ENCODE measurements at regions not wholly inside any gene's neighbourhood (a gene's known extent, or its start where the extent isn't known, plus 50 kb on each side); places are given as distances from the start of the nearest gene placed in this dataset.

DNA sequence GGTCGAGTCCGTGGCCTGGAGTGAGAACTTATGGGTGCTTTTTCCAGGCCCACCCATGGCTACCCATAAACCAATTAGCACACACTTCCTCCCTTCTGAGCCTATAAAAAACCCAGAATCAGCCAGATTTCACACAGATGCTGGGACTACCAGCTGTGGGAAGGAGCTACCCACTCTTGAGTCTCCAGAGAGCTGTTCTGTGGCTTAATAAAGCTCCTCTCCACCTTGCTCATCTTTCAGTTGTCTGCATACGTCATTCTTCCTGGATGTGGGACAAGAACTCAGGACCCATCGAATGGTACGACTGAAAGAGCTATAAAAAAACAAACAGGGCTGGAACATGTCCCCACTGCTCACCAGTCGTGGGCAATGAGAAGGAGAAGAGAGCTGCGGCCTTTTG lies 555.4 kb upstream of the CCDC54 start:
- H3K36me3 ChIP-seq (ENCODE audit: control insufficient read depth in 4 of 4, insufficient read depth in 4 of 4, low read length in 4 of 4), result no peaks in the 10 kb centered on the region
- peaks cover 0 to 13% (median 0%) of the 10 kb centered on the region in 5 donors for H3K4me1 ChIP-seq (ENCODE audit: control insufficient read depth in 5 of 5, insufficient read depth in 5 of 5, low read length in 5 of 5)
- TF ChIP-seq, protein P1, sequence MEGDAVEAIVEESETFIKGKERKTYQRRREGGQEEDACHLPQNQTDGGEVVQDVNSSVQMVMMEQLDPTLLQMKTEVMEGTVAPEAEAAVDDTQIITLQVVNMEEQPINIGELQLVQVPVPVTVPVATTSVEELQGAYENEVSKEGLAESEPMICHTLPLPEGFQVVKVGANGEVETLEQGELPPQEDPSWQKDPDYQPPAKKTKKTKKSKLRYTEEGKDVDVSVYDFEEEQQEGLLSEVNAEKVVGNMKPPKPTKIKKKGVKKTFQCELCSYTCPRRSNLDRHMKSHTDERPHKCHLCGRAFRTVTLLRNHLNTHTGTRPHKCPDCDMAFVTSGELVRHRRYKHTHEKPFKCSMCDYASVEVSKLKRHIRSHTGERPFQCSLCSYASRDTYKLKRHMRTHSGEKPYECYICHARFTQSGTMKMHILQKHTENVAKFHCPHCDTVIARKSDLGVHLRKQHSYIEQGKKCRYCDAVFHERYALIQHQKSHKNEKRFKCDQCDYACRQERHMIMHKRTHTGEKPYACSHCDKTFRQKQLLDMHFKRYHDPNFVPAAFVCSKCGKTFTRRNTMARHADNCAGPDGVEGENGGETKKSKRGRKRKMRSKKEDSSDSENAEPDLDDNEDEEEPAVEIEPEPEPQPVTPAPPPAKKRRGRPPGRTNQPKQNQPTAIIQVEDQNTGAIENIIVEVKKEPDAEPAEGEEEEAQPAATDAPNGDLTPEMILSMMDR (IDR thresholded peaks at IDR 0.05; ENCODE audit: control extremely low read depth, extremely low read depth), result no peak
- 90% methylated on average over 7 of the region's 7 CpGs for WGBS, 2 donors
- no peaks in the 10 kb centered on the region for H3K27me3 ChIP-seq (ENCODE audit: control insufficient read depth in 3 of 3, insufficient read depth in 3 of 3, low read length in 2 of 3)
- H3K9me3 ChIP-seq (ENCODE audit: control insufficient read depth in 4 of 4, insufficient read depth in 3 of 4, low read length in 3 of 4), result no peaks in the 10 kb centered on the region
- no peak for DNase-seq
- no peak overlapping the region for H3K27ac ChIP-seq (ENCODE audit: low read depth in 1 of 2, low read length in 1 of 2)
- H3K4me3 ChIP-seq, result no peak overlapping the region
- H3K9ac ChIP-seq (ENCODE audit: insufficient read depth in 1 of 2, low read length in 2 of 2), result no peak overlapping the region
- no peak for ATAC-seq (ENCODE audit: insufficient read depth, low FRiP score)

DNA sequence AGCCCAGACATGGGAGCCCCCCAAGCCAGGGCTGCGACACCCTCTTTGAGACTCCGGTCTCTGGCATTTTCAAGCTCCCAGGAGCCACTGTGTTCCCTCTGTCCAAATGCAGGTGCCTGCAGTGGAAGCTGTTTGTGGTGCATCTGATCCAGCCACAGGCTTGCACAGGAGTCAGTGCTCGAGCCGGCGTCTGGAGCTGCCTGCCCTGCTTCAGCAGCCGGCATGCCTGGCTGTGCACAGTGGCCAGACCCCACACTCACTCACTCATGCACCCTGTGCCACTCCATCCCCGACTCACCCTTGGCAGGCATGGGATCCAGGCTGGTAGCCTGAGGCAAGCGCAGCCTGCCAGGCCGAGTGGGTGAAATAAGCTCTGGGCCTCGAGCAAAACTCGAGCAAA lies 555.0 kb upstream of the CCDC54 start:
- H3K4me1 ChIP-seq (ENCODE audit: control insufficient read depth in 5 of 5, insufficient read depth in 5 of 5, low read length in 5 of 5), result peaks cover 0 to 15% (median 0%) of the 10 kb centered on the region in 5 donors
- H3K27ac ChIP-seq (ENCODE audit: low read depth in 1 of 2, low read length in 1 of 2), result no peak overlapping the region
- no peak for DNase-seq
- no peak overlapping the region for H3K9ac ChIP-seq (ENCODE audit: insufficient read depth in 1 of 2, low read length in 2 of 2)
- TF ChIP-seq, protein P1 (IDR thresholded peaks at IDR 0.05; ENCODE audit: control extremely low read depth, extremely low read depth), result no peak
- H3K9me3 ChIP-seq (ENCODE audit: control insufficient read depth in 4 of 4, insufficient read depth in 3 of 4, low read length in 3 of 4), result no peaks in the 10 kb centered on the region
- H3K36me3 ChIP-seq (ENCODE audit: control insufficient read depth in 4 of 4, insufficient read depth in 4 of 4, low read length in 4 of 4), result no peaks in the 10 kb centered on the region
- no peak for ATAC-seq (ENCODE audit: insufficient read depth, low FRiP score)
- H3K27me3 ChIP-seq (ENCODE audit: control insufficient read depth in 3 of 3, insufficient read depth in 3 of 3, low read length in 2 of 3), result no peaks in the 10 kb centered on the region
- WGBS, 2 donors, result 93 to 97% methylated on average over 11 of the region's 11 CpGs
- no peak overlapping the region for H3K4me3 ChIP-seq

DNA sequence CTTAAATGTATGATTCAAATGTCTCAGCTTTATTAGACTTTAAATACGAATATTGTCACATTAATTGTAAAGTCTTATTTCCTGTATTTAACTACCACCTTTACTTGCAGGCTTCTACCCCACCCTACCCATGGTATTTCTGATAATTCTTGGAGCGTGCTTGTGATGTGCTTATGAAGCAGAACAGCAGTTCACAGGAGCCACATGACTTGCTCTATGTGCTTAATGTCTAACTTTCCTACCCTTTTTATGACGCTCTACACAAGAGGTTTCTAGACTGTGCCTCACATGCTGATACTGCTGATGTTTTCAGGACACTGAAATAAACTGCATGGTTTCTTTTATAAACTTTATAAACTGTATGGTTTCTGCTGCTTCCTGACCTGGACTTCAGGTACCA lies 553.5 kb upstream of the CCDC54 start:
- DNase-seq, result no peak

More for the DNA sequence above, 553.5 kb upstream of the CCDC54 start:
- H3K9ac ChIP-seq (ENCODE audit: insufficient read depth in 1 of 2, low read length in 2 of 2), result no peak overlapping the region
- no peaks in the 10 kb centered on the region for H3K36me3 ChIP-seq (ENCODE audit: control insufficient read depth in 4 of 4, insufficient read depth in 4 of 4, low read length in 4 of 4)
- H3K4me3 ChIP-seq, result no peak overlapping the region
- no peak overlapping the region for H3K27ac ChIP-seq (ENCODE audit: low read depth in 1 of 2, low read length in 1 of 2)
- 74 to 85% methylated on average over 3 of the region's 3 CpGs for WGBS, 2 donors
- ATAC-seq (ENCODE audit: insufficient read depth, low FRiP score), result no peak
- TF ChIP-seq, protein P1 (IDR thresholded peaks at IDR 0.05; ENCODE audit: control extremely low read depth, extremely low read depth), result no peak
- H3K4me1 ChIP-seq (ENCODE audit: control insufficient read depth in 5 of 5, insufficient read depth in 5 of 5, low read length in 5 of 5), result peaks cover 0 to 19% (median 0%) of the 10 kb centered on the region in 5 donors
- H3K9me3 ChIP-seq (ENCODE audit: control insufficient read depth in 4 of 4, insufficient read depth in 3 of 4, low read length in 3 of 4), result no peaks in the 10 kb centered on the region
- no peaks in the 10 kb centered on the region for H3K27me3 ChIP-seq (ENCODE audit: control insufficient read depth in 3 of 3, insufficient read depth in 3 of 3, low read length in 2 of 3)
